H1 (cell line): ENCODE measurements at regions not wholly inside any gene's neighbourhood (a gene's known extent, or its start where the extent isn't known, plus 50 kb on each side); places are given as distances from the start of the nearest gene placed in this dataset.

ENCODE experiments used
- BACH1 ChIP-seq: IDR thresholded peaks from 2 replicates; pipeline ENCODE4 v1.6.1; 2012; ENCODE audit warnings: low read length, improper control_type of control experiment
- BCL11A ChIP-seq, 2 experiments: IDR thresholded peaks; one replicate each; pipeline ENCODE4 v1.6.1; 2011; ENCODE audit warnings: low read depth in 2 of 2, low read length in 2 of 2, mild to moderate bottlenecking in 2 of 2
- EP300 ChIP-seq, 2 experiments: IDR thresholded peaks; 1 replicate in 1 of 2; 2 replicates in 1 of 2; pipeline ENCODE4 v1.6.1; 2011 to 2012; ENCODE audit warnings: low read depth in 2 of 2, low read length in 2 of 2, mild to moderate bottlenecking in 2 of 2, borderline replicate concordance in 1 of 2, inconsistent platforms in 1 of 2, moderate library complexity in 1 of 2
- MAX ChIP-seq: IDR thresholded peaks from 2 replicates; pipeline ENCODE4 v1.6.1; 2012; ENCODE audit warnings: inconsistent platforms
- POLR2A ChIP-seq, 2 experiments: IDR thresholded peaks; 1 replicate in 1 of 2; 2 replicates in 1 of 2; pipeline ENCODE4 v1.6.1; 2011; ENCODE audit warnings: low read depth in 2 of 2, low read length in 2 of 2, mild to moderate bottlenecking in 2 of 2; ENCODE audit errors: control extremely low read depth in 1 of 2
- POLR2AphosphoS5 ChIP-seq: IDR thresholded peaks from 2 replicates; pipeline ENCODE4 v1.6.1; 2011; ENCODE audit warnings: low read depth, low read length
- SIN3A ChIP-seq, 2 experiments: IDR thresholded peaks in 1 of 2; conservative IDR thresholded peaks in 1 of 2; 2 replicates each; pipeline ENCODE4 v1.6.1; 2011 to 2012; ENCODE audit warnings: low read length in 2 of 2, improper control_type of control experiment in 1 of 2, low read depth in 1 of 2, mild to moderate bottlenecking in 1 of 2
- SIX5 ChIP-seq: IDR thresholded peaks from 2 replicates; pipeline ENCODE4 v1.6.1; 2011; ENCODE audit warnings: mild to moderate bottlenecking, low read depth, low read length
- SP1 ChIP-seq: IDR thresholded peaks from 2 replicates; pipeline ENCODE4 v1.6.1; 2011; ENCODE audit warnings: low read depth, low read length
- SP2 ChIP-seq: IDR thresholded peaks from 2 replicates; pipeline ENCODE4 v1.6.1; 2012; ENCODE audit warnings: mild to moderate bottlenecking, low read length, inconsistent platforms
- SRF ChIP-seq: IDR thresholded peaks from 2 replicates; pipeline ENCODE4 v1.6.1; 2011; ENCODE audit warnings: mild to moderate bottlenecking, low read depth, low read length, moderate library complexity
- TF ChIP-seq, protein P1 (sequence below), 3 experiments: IDR thresholded peaks; 1 replicate in 2 of 3; 2 replicates in 1 of 3; pipeline versions ENCODE4 v1.5.1 to v1.6.1; 2011; ENCODE audit warnings: low read length in 3 of 3, mild to moderate bottlenecking in 3 of 3, inconsistent platforms in 2 of 3, low read depth in 1 of 3, moderate library complexity in 1 of 3; ENCODE audit not compliant: insufficient read depth in 1 of 3; ENCODE audit errors: control extremely low read depth in 1 of 3

DNA sequence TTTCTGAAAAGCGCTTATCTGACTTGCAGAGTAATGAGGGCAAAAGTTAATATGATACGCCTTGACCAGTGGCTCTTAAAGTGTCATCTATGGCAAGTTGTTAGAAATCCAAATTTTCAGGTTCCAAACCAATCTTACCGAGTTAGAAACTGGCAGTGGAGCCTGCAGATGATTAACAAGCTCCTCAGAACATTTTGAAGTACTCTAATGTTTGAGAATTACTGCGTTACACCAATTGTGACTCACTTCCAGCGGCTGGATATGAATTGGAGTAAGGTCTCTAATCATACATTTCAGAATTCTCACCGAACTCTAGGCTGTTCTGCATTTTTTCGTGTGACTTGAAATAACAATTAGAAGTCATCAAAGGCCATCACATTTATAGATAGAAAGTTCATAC is 73.5 kb upstream of the TMPRSS15 start:
- TF ChIP-seq, protein P1, sequence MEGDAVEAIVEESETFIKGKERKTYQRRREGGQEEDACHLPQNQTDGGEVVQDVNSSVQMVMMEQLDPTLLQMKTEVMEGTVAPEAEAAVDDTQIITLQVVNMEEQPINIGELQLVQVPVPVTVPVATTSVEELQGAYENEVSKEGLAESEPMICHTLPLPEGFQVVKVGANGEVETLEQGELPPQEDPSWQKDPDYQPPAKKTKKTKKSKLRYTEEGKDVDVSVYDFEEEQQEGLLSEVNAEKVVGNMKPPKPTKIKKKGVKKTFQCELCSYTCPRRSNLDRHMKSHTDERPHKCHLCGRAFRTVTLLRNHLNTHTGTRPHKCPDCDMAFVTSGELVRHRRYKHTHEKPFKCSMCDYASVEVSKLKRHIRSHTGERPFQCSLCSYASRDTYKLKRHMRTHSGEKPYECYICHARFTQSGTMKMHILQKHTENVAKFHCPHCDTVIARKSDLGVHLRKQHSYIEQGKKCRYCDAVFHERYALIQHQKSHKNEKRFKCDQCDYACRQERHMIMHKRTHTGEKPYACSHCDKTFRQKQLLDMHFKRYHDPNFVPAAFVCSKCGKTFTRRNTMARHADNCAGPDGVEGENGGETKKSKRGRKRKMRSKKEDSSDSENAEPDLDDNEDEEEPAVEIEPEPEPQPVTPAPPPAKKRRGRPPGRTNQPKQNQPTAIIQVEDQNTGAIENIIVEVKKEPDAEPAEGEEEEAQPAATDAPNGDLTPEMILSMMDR (IDR thresholded peaks at IDR 0.05; ENCODE audit: control extremely low read depth in 1 of 3, insufficient read depth in 1 of 3, low read depth in 1 of 3, low read length in 3 of 3): no peak
- TF ChIP-seq POLR2AphosphoS5 (no peak), BACH1 (no peak), SP2 (no peak), EP300 (IDR thresholded peaks at IDR 0.05; ENCODE audit: borderline replicate concordance in 1 of 2, low read depth in 2 of 2, low read length in 2 of 2) (no peak), POLR2A (IDR thresholded peaks at IDR 0.05; ENCODE audit: control extremely low read depth in 1 of 2, low read depth in 2 of 2, low read length in 2 of 2) (no peak), SIX5 (no peak), MAX (no peak), SIN3A (conservative IDR thresholded peaks at IDR 0.05 in 1 of 2, IDR thresholded peaks at IDR 0.05 in 1 of 2; ENCODE audit: low read depth in 1 of 2, low read length in 2 of 2) (no peak), SRF (no peak), BCL11A (IDR thresholded peaks at IDR 0.05; ENCODE audit: low read depth in 2 of 2, low read length in 2 of 2) (no peak), SP1 (no peak)
